22Rv1 (cell line): ENCODE measurements at regions not wholly inside any gene's neighbourhood (a gene's known extent, or its start where the extent isn't known, plus 50 kb on each side); places are given as distances from the start of the nearest gene placed in this dataset.

Experiments used
- ZFX ChIP-seq: fragments of 450-650 bp; IDR thresholded peaks from 2 replicates; pipeline ENCODE4 v1.6.1; 2017; ENCODE audit warnings: antibody characterized with exemption, borderline replicate concordance
- TF ChIP-seq, protein P1 (sequence below): fragments of 450-650 bp; IDR thresholded peaks from 2 replicates; pipeline ENCODE4 v1.5.1; 2017; ENCODE audit warnings: mild to moderate bottlenecking

DNA sequence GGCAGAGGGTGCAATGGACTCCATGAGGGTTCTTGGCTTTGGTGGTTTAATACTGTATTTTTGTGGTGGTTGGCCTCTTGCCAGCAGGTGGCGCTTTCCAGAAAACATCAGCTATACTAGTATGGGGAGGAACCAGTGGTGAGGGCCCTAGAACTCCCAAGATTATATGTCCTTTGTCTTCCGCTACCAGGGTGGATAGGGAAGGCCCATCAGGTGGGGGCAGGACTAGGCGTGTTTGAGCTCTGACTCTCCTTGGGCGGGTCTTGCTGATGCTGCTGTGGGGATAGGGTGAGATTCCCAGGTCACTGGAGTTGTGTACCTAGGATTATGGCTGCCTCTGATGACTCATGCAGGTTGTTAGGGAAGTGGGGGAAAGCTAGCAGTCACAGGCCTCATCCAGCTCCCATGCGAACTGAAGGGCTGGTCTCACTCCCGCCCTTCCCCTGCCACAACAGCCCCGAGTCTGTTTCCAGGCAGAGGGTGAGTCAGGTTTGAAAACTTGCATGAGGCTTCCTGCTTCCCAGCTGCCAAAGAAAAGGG is 357.7 kb downstream of the OTOL1 start:
- TF ChIP-seq, protein P1, sequence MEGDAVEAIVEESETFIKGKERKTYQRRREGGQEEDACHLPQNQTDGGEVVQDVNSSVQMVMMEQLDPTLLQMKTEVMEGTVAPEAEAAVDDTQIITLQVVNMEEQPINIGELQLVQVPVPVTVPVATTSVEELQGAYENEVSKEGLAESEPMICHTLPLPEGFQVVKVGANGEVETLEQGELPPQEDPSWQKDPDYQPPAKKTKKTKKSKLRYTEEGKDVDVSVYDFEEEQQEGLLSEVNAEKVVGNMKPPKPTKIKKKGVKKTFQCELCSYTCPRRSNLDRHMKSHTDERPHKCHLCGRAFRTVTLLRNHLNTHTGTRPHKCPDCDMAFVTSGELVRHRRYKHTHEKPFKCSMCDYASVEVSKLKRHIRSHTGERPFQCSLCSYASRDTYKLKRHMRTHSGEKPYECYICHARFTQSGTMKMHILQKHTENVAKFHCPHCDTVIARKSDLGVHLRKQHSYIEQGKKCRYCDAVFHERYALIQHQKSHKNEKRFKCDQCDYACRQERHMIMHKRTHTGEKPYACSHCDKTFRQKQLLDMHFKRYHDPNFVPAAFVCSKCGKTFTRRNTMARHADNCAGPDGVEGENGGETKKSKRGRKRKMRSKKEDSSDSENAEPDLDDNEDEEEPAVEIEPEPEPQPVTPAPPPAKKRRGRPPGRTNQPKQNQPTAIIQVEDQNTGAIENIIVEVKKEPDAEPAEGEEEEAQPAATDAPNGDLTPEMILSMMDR, result peak; percentile 72
- TF ChIP-seq ZFX, result no peak
